Fibroblast of the aortic adventitia (primary cell): ENCODE measurements at regions not wholly inside any gene's neighbourhood (a gene's known extent, or its start where the extent isn't known, plus 50 kb on each side); places are given as distances from the start of the nearest gene placed in this dataset.

Source experiments
- DNase-seq: peaks from one replicate; pipeline ENCODE4 v3.0.0-alpha.2; 2010; ENCODE audit warnings: low read depth
- H3K4me3 ChIP-seq: 2 replicates; pipeline ENCODE4 v1.5.1; 2011; ENCODE audit warnings: low read depth, mild to moderate bottlenecking, control low read depth, low read length, moderate library complexity
- CTCF ChIP-seq: IDR thresholded peaks from 2 replicates; pipeline ENCODE4 v1.5.1; 2011; ENCODE audit warnings: mild to moderate bottlenecking, low read length, control low read depth, inconsistent platforms; ENCODE audit not compliant: insufficient read depth

GRCh38 chr2:10211844-10212422, 89.4 kb downstream of the RRM2 start:
- DNase-seq = no peak
- TF ChIP-seq CTCF = no peak
- H3K4me3 ChIP-seq = no peak overlapping the region

- TF ChIP-seq CTCF = no peak
- no peak overlapping the region for H3K4me3 ChIP-seq
- DNase-seq = no peak
Observed at GRCh38 chr2:10212827-10213226, 89.9 kb upstream of the HPCAL1 start.

- H3K4me3 ChIP-seq = no peak overlapping the region
- DNase-seq = no peak
- TF ChIP-seq CTCF = no peak
Observed at GRCh38 chr2:10214179-10214578, 88.5 kb upstream of the HPCAL1 start.

- TF ChIP-seq CTCF = no peak
- H3K4me3 ChIP-seq = no peak overlapping the region
- no peak for DNase-seq
Observed at GRCh38 chr2:10215393-10215935, 87.2 kb upstream of the HPCAL1 start.

- no peak overlapping the region for H3K4me3 ChIP-seq
- no peak for DNase-seq
- TF ChIP-seq CTCF = no peak
Observed at GRCh38 chr2:10216677-10217488, 85.8 kb upstream of the HPCAL1 start.

GRCh38 chr2:10217489-10218435, 84.9 kb upstream of the HPCAL1 start:
- no peak for DNase-seq
- TF ChIP-seq CTCF = no peak

More at GRCh38 chr2:10217489-10218435, 84.9 kb upstream of the HPCAL1 start:
- H3K4me3 ChIP-seq = no peak overlapping the region
